ENCODE measurements at regions not wholly inside any gene's neighbourhood (a gene's known extent, or its start where the extent isn't known, plus 50 kb on each side); places are given as distances from the start of the nearest gene placed in this dataset.

- TF ChIP-seq EZH2phosphoT487 (IDR thresholded peaks at IDR 0.05; ENCODE audit: borderline replicate concordance, low read depth) (no peak), RCOR1 (IDR thresholded peaks at IDR 0.05; ENCODE audit: low read length) (no peak)
These were observed 66.1 kb downstream of the FASLG start for GRCh38 chr1:172724765-172725613.

Data from SK-N-SH (cell line).